WTC11 (cell line): ENCODE measurements at regions not wholly inside any gene's neighbourhood (a gene's known extent, or its start where the extent isn't known, plus 50 kb on each side); places are given as distances from the start of the nearest gene placed in this dataset.

Experiments used
- ATAC-seq: fragments of 200-7000 bp; cut with Tn5 transposase; 2 replicates; pipeline ENCODE4 v1.10.0; 2021; ENCODE audit warnings: mild to moderate bottlenecking, moderate library complexity
- CTCF ChIA-PET: fragments of 300-600 bp; sonication (Branson Sonifier 250); formaldehyde crosslinking; loops from one replicate; lab custom pipeline; 2021; ENCODE audit warnings: antibody characterized with exemption; lab: Charles Lee
- POLR2A ChIA-PET: fragments of 350-600 bp; sonication (Branson Sonifier 250); formaldehyde crosslinking; loops from one replicate; lab custom pipeline; 2021; ENCODE audit warnings: antibody characterized with exemption; lab: Charles Lee
- DNase-seq: peaks from one replicate; pipeline ENCODE4 v3.0.0; 2021; ENCODE audit warnings: low spot score
- H3K27ac Mint-ChIP-seq: 2 replicates; pipeline ENCODE4 v1.8.0; 2021; ENCODE audit warnings: mixed read lengths
- H3K27me3 Mint-ChIP-seq: 2 replicates; pipeline ENCODE4 v1.8.0; 2021; ENCODE audit warnings: low read depth, mild to moderate bottlenecking, moderate library complexity, mixed read lengths
- H3K36me3 Mint-ChIP-seq: 2 replicates; pipeline ENCODE4 v1.8.0; 2021; ENCODE audit warnings: mixed read lengths
- H3K4me1 Mint-ChIP-seq: 2 replicates; pipeline ENCODE4 v1.8.0; 2022; ENCODE audit warnings: mixed read lengths
- H3K4me3 Mint-ChIP-seq: 2 replicates; pipeline ENCODE4 v1.8.0; 2021; ENCODE audit warnings: mild to moderate bottlenecking, moderate library complexity, mixed read lengths
- H3K9me3 Mint-ChIP-seq: 2 replicates; pipeline ENCODE4 v1.8.0; 2021; ENCODE audit warnings: mixed read lengths
- AFF4 ChIP-seq: sonication (generic); formaldehyde crosslinking; IDR thresholded peaks from 2 replicates; pipeline ENCODE4 v1.8.1; 2023; ENCODE audit warnings: mild to moderate bottlenecking, missing genetic modification reagents, borderline replicate concordance
- ATF1 ChIP-seq: sonication (generic); formaldehyde crosslinking; IDR thresholded peaks from 2 replicates; pipeline ENCODE4 v1.8.1; 2023; ENCODE audit warnings: mild to moderate bottlenecking, moderate library complexity, missing genetic modification reagents
- CBFB ChIP-seq: sonication (generic); formaldehyde crosslinking; IDR thresholded peaks from 2 replicates; pipeline ENCODE4 v1.8.1; 2022; ENCODE audit warnings: mild to moderate bottlenecking, low read depth, missing genetic modification reagents
- CREB1 ChIP-seq: sonication (generic); formaldehyde crosslinking; IDR thresholded peaks from 2 replicates; pipeline ENCODE4 v1.8.0; 2023; ENCODE audit warnings: mild to moderate bottlenecking, missing genetic modification reagents
- CREM ChIP-seq: sonication (generic); formaldehyde crosslinking; IDR thresholded peaks from 2 replicates; pipeline ENCODE4 v1.8.1; 2022; ENCODE audit warnings: mild to moderate bottlenecking, missing genetic modification reagents, moderate library complexity
- ESRRA ChIP-seq: sonication (generic); formaldehyde crosslinking; IDR thresholded peaks from 2 replicates; pipeline ENCODE4 v1.8.1; 2022; ENCODE audit warnings: mild to moderate bottlenecking, missing genetic modification reagents, borderline replicate concordance
- IRF2 ChIP-seq: sonication (generic); formaldehyde crosslinking; IDR thresholded peaks from 2 replicates; pipeline ENCODE4 v1.8.0; 2022; ENCODE audit warnings: low read depth, missing genetic modification reagents, borderline replicate concordance
- JAZF1 ChIP-seq: fragments of 250-450 bp; sonication (Bioruptor Pico); IDR thresholded peaks from 2 replicates; pipeline ENCODE4 v1.9.0; 2021; ENCODE audit warnings: moderate library complexity, mild to moderate bottlenecking, inconsistent platforms
- MLX ChIP-seq: sonication (generic); formaldehyde crosslinking; IDR thresholded peaks from 2 replicates; pipeline ENCODE4 v1.8.1; 2023; ENCODE audit warnings: mild to moderate bottlenecking, missing genetic modification reagents, moderate library complexity
- MXD4 ChIP-seq: fragments of 250-450 bp; sonication (Bioruptor Pico); IDR thresholded peaks from 2 replicates; pipeline ENCODE4 v1.8.0; 2021; ENCODE audit warnings: mild to moderate bottlenecking, moderate library complexity, borderline replicate concordance
- NFATC4 ChIP-seq: fragments of 250-450 bp; sonication (Bioruptor Pico); IDR thresholded peaks from 2 replicates; pipeline ENCODE4 v1.9.0; 2021; ENCODE audit warnings: mild to moderate bottlenecking
- NR3C1 ChIP-seq: sonication (generic); formaldehyde crosslinking; conservative IDR thresholded peaks from 2 replicates; pipeline ENCODE4 v1.8.1; 2023; ENCODE audit warnings: low read depth, mild to moderate bottlenecking, missing genetic modification reagents
- PREB ChIP-seq: sonication (generic); formaldehyde crosslinking; IDR thresholded peaks from 2 replicates; pipeline ENCODE4 v1.8.1; 2022; ENCODE audit warnings: mild to moderate bottlenecking, missing genetic modification reagents, moderate library complexity, borderline replicate concordance
- RELA ChIP-seq: sonication (generic); formaldehyde crosslinking; IDR thresholded peaks from 2 replicates; pipeline ENCODE4 v1.8.1; 2022; ENCODE audit warnings: missing genetic modification reagents, mild to moderate bottlenecking, borderline replicate concordance
- SMAD3 ChIP-seq: sonication (generic); formaldehyde crosslinking; IDR thresholded peaks from 2 replicates; pipeline ENCODE4 v1.8.0; 2022; ENCODE audit warnings: missing genetic modification reagents, mild to moderate bottlenecking, borderline replicate concordance
- TCF7 ChIP-seq: sonication (generic); formaldehyde crosslinking; IDR thresholded peaks from 2 replicates; pipeline ENCODE4 v1.8.0; 2022; ENCODE audit warnings: mild to moderate bottlenecking, low read depth, missing genetic modification reagents, moderate library complexity
- TP53 ChIP-seq: sonication (generic); formaldehyde crosslinking; IDR thresholded peaks from 2 replicates; pipeline ENCODE4 v1.8.1; 2023; ENCODE audit warnings: mild to moderate bottlenecking, missing genetic modification reagents
- ZNF138 ChIP-seq: sonication (generic); formaldehyde crosslinking; conservative IDR thresholded peaks from 2 replicates; pipeline ENCODE4 v1.8.1; 2022; ENCODE audit warnings: mild to moderate bottlenecking, moderate library complexity, missing genetic modification reagents
- ZNF219 ChIP-seq: sonication (generic); formaldehyde crosslinking; IDR thresholded peaks from 2 replicates; pipeline ENCODE4 v1.8.0; 2023; ENCODE audit warnings: missing genetic modification reagents, mild to moderate bottlenecking, borderline replicate concordance
- ZNF232 ChIP-seq: sonication (generic); formaldehyde crosslinking; IDR thresholded peaks from 2 replicates; pipeline ENCODE4 v1.8.0; 2022; ENCODE audit warnings: mild to moderate bottlenecking, missing genetic modification reagents
- ZNF263 ChIP-seq: sonication (generic); formaldehyde crosslinking; IDR thresholded peaks from 2 replicates; pipeline ENCODE4 v1.8.1; 2022; ENCODE audit warnings: low read depth, mild to moderate bottlenecking, moderate library complexity, missing genetic modification reagents
- ZNF671 ChIP-seq: fragments of 250-450 bp; sonication (Bioruptor Pico); IDR thresholded peaks from 2 replicates; pipeline ENCODE4 v1.8.0; 2021; ENCODE audit warnings: mild to moderate bottlenecking
- TF ChIP-seq, protein P1 (sequence below): fragments of 250-450 bp; sonication (Bioruptor Pico); IDR thresholded peaks from 2 replicates; pipeline ENCODE4 v1.9.0; 2021; ENCODE audit warnings: mild to moderate bottlenecking
- TF ChIP-seq, protein P2 (sequence below): fragments of 250-450 bp; sonication (Bioruptor Pico); IDR thresholded peaks from 2 replicates; pipeline ENCODE4 v1.9.0; 2021; ENCODE audit warnings: mild to moderate bottlenecking
- TF ChIP-seq, protein P3 (sequence below): sonication (generic); formaldehyde crosslinking; IDR thresholded peaks from 2 replicates; pipeline ENCODE4 v1.8.1; 2023; ENCODE audit warnings: mild to moderate bottlenecking, missing genetic modification reagents
- TF ChIP-seq, protein P4 (sequence below): sonication (generic); formaldehyde crosslinking; IDR thresholded peaks from 2 replicates; pipeline ENCODE4 v1.8.0; 2022; ENCODE audit warnings: mild to moderate bottlenecking, missing genetic modification reagents
- TF ChIP-seq, protein P5 (sequence below): sonication (generic); formaldehyde crosslinking; IDR thresholded peaks from 2 replicates; pipeline ENCODE4 v1.8.0; 2022; ENCODE audit warnings: mild to moderate bottlenecking, missing genetic modification reagents

DNA sequence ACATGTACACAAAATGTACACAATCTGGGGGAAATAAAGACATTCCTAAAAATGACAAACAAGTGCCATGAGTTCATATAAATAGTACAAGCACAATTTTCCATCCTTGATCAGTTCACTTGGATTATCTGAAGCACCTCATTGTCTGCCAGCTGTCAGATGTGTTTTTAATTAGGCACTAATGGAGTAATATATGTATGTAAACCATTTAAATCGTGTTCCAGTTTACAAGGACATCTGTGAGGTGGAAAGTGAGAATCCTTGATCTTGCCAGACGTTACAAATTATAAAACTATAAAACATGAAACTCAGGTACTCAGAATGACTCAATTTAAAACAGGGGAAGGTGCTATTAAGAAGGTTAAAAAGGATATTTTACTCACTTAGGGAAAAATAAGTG lies 1312.2 kb downstream of the PLA2G4A start:
- TF ChIP-seq, protein P1, sequence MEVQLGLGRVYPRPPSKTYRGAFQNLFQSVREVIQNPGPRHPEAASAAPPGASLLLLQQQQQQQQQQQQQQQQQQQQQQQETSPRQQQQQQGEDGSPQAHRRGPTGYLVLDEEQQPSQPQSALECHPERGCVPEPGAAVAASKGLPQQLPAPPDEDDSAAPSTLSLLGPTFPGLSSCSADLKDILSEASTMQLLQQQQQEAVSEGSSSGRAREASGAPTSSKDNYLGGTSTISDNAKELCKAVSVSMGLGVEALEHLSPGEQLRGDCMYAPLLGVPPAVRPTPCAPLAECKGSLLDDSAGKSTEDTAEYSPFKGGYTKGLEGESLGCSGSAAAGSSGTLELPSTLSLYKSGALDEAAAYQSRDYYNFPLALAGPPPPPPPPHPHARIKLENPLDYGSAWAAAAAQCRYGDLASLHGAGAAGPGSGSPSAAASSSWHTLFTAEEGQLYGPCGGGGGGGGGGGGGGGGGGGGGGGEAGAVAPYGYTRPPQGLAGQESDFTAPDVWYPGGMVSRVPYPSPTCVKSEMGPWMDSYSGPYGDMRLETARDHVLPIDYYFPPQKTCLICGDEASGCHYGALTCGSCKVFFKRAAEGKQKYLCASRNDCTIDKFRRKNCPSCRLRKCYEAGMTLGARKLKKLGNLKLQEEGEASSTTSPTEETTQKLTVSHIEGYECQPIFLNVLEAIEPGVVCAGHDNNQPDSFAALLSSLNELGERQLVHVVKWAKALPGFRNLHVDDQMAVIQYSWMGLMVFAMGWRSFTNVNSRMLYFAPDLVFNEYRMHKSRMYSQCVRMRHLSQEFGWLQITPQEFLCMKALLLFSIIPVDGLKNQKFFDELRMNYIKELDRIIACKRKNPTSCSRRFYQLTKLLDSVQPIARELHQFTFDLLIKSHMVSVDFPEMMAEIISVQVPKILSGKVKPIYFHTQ = no peak
- TF ChIP-seq IRF2 (no peak), JAZF1 (CRISPR knock-in tag) (no peak), CREM (CRISPR knock-in tag) (no peak), ZNF263 (CRISPR knock-in tag) (no peak), CREB1 (CRISPR knock-in tag) (no peak), TCF7 (CRISPR knock-in tag) (no peak), ESRRA (CRISPR knock-in tag) (no peak), ZNF219 (CRISPR knock-in tag) (no peak), MLX (CRISPR knock-in tag) (no peak), TP53 (CRISPR knock-in tag) (no peak), NR3C1 (no peak)
- TF ChIP-seq, protein P2, sequence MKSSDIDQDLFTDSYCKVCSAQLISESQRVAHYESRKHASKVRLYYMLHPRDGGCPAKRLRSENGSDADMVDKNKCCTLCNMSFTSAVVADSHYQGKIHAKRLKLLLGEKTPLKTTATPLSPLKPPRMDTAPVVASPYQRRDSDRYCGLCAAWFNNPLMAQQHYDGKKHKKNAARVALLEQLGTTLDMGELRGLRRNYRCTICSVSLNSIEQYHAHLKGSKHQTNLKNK (CRISPR knock-in tag) = no peak
- TF ChIP-seq, protein P3, sequence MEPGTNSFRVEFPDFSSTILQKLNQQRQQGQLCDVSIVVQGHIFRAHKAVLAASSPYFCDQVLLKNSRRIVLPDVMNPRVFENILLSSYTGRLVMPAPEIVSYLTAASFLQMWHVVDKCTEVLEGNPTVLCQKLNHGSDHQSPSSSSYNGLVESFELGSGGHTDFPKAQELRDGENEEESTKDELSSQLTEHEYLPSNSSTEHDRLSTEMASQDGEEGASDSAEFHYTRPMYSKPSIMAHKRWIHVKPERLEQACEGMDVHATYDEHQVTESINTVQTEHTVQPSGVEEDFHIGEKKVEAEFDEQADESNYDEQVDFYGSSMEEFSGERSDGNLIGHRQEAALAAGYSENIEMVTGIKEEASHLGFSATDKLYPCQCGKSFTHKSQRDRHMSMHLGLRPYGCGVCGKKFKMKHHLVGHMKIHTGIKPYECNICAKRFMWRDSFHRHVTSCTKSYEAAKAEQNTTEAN = no peak
- TF ChIP-seq, protein P4, sequence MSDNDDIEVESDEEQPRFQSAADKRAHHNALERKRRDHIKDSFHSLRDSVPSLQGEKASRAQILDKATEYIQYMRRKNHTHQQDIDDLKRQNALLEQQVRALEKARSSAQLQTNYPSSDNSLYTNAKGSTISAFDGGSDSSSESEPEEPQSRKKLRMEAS (CRISPR knock-in tag) = no peak
- no peaks in the 10 kb centered on the region for H3K4me1 Mint-ChIP-seq
- no peak overlapping the region for H3K27ac Mint-ChIP-seq
- ChIA-PET POLR2A (no interaction called here), CTCF (no interaction called here)
- peaks cover 21% of the 10 kb centered on the region for H3K9me3 Mint-ChIP-seq
- ATAC-seq = no peak
- H3K36me3 Mint-ChIP-seq = peaks cover 4% of the 10 kb centered on the region; the same call in 1 of the 2 replicates
- no peak overlapping the region for H3K4me3 Mint-ChIP-seq
- H3K27me3 Mint-ChIP-seq = no peaks in the 10 kb centered on the region
- DNase-seq = no peak

- Mint-ChIP-seq H3K27me3 (no peaks in the 10 kb centered on the region), H3K4me3 (no peak overlapping the region), H3K27ac (no peak overlapping the region), H3K9me3 (no peaks in the 10 kb centered on the region), H3K4me1 (no peaks in the 10 kb centered on the region), H3K36me3 (no peaks in the 10 kb centered on the region)
- DNase-seq (no peak), ATAC-seq (no peak)
- POLR2A ChIA-PET = no interaction called here
- CTCF ChIA-PET = no interaction called here
- TF ChIP-seq ZNF671 (CRISPR knock-in tag) (no peak), RELA (no peak), CBFB (CRISPR knock-in tag) (no peak), PREB (no peak), NFATC4 (no peak), AFF4 (no peak), IRF2 (no peak), SMAD3 (CRISPR knock-in tag) (no peak), ESRRA (CRISPR knock-in tag) (no peak), MXD4 (CRISPR knock-in tag) (no peak), ZNF138 (no peak), ATF1 (CRISPR knock-in tag) (no peak), ZNF232 (CRISPR knock-in tag) (no peak)
- TF ChIP-seq, protein P5, sequence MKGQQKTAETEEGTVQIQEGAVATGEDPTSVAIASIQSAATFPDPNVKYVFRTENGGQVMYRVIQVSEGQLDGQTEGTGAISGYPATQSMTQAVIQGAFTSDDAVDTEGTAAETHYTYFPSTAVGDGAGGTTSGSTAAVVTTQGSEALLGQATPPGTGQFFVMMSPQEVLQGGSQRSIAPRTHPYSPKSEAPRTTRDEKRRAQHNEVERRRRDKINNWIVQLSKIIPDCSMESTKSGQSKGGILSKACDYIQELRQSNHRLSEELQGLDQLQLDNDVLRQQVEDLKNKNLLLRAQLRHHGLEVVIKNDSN (CRISPR knock-in tag) = no peak
Measured at GRCh38 chr1:188154196-188154595, 1325.4 kb downstream of the PLA2G4A start.
